ENCODE measurements at regions not wholly inside any gene's neighbourhood (a gene's known extent, or its start where the extent isn't known, plus 50 kb on each side); places are given as distances from the start of the nearest gene placed in this dataset.
"Not testable (repeated sequence)": the region's sequence is repeated elsewhere in the genome, so short reads cannot be mapped to it uniquely, and the experiment has no call there.

DNA sequence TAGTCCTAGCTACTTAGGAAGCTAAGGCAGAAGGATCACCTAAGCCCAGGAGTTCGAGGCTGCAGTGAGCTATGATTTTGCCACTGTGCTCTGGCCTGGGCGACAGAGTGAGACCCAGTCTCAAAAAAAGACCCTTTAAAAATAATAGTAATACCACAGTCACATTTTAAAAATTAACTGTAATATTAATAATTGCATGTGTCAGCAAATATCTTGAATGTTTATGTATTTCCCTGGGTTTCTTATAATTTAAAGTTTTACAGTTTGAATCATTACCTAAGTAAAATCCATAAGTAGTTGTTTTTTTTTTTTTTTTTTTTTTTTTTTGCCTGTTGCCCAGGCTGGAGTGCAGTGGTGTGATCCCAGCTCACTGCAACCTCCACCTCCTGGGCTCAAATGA is 69.2 kb downstream of the LYZL2 start:
- no peak for DNase-seq (ENCODE audit: low read depth)

- no peak for DNase-seq (ENCODE audit: low read depth)
These were observed 70.4 kb downstream of the LYZL2 start for GRCh38 chr10:30559180-30559579.

DNA sequence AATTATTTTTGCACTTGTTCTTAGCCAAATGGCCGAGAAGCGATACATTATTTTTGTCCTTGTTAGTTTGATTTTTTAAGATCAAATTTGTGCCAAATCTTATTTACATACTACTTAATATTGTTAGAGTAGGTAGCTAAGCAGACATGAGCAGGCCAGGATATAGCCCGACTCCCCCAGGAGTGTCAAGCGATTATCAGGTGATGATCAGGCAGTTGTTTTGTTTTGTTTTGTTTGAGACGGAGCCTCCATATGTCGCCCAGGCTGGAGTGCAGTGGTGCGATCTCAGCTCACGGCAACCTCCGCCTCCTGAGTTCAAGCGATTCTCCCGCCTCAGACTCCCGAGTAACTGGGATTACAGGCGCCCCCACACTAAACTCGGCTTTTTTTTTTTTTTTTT is 71.1 kb downstream of the LYZL2 start:
- DNase-seq (ENCODE audit: low read depth): no peak

DNA sequence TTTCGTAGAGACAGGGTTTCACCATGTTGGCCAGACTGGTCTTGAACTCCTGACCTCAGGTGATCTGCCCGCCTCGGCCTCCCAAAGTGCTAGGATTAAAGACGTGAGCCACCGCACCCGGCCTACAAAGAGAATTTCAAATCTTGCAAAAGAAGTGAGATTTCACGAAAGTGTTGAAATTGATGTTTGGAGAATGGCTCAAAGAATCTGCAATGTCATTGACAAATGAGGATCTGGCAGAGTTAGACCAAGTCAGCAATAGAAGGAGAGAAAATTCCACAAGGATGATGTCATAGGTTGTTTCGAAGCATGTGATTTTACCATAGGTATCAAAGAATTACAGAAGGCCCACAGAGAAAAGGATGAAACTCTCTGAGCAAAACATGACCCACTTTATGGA is 71.7 kb downstream of the LYZL2 start:
- DNase-seq (ENCODE audit: low read depth): peak; percentile 65

- DNase-seq (ENCODE audit: low read depth): no peak
These were observed 73.4 kb downstream of the LYZL2 start for GRCh38 chr10:30556189-30556588.

- no peak for DNase-seq (ENCODE audit: low read depth)
These were observed 74.1 kb downstream of the LYZL2 start for GRCh38 chr10:30555465-30555864.

DNA sequence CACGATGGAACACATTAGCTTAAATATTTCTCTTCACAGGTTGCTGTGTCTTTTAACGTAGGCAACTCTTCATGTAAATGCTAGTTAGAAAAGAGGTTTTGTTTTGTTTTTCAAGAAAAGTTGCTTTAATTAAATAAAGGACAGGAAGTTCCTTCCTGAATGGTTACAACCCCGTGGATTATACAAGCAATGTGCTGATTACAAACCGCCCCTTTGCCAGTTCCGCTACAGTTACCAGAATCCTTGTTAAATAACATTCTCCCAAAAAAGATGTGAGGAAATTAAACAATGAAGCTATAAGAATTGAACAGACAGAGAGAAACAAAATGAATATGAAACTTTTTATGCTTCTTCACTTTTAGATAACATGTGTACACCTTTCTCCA is 75.1 kb downstream of the LYZL2 start:
- DNase-seq (ENCODE audit: low read depth): no peak

- DNase-seq (ENCODE audit: low read depth): peak; percentile 19
These were observed 75.7 kb downstream of the LYZL2 start for GRCh38 chr10:30553626-30554439.

DNA sequence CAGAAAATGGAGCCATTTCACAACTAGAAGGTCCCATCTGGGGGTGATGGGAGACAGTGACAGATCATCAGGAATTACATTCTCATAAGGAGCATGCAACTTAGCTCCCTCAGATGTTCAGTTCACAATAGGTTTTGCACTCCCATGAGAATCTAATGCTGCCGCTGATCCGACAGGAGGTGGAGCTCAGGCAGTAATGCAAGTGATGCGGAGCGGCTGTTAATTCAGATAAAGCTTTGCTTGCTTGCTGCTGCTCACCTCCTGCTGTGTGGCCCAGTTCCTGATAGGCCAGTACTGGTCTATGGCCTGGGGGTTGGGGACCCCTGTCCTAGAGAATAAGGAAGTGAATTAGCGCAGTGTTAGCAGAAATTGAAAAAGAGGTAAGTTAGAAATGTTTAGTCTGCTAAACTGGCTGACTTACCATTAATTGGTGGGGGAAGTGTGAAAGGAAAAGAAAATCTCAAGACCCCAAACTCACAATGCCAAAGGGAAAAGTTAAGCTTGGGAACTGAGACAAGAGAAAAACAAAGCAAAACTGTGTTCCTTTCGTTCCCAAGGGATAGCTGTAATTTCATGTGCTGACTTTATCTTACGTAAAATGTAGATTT is 76.4 kb downstream of the LYZL2 start:
- no peak for DNase-seq (ENCODE audit: low read depth)

DNA sequence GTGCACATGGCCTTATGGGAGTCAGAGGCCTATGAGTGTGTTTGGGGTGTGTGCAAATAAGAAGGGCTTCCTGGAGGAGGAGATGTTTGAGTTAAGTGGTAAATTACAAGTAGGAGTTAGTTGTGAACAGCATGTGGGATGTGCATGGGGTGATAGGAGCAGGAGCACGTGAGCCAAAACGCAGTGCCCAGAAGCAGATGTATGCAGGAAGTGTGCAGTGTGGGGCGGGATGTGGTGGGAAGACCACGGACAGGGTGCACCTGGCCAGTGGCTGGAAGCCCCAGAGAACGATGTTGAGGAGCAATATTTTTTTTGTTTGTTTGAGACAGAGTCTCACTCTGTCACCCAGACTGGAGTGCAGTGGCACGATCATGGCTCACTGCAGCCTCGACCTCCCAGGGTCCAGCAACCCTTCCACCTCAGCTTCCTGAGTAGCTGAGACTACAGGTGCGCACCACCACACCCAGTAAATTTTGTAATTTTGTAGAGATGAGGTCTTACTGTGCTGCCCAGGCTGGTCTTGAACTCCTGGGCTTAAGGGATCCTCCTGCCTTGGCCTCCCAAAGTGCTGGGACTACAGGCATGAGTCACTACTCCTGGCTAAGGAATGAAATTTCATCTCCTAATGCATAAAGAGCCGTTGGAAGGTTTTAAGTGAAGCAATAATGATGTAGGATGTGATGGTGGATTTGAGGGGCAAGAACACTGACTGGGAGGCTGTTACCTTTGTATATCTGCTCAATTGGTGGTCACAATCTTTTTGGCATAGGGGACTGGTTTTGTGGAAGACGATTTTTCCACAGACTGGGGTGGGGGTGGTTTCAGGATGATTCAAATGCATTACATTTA is 78.4 kb downstream of the LYZL2 start:
- DNase-seq (ENCODE audit: low read depth): no peak

DNA sequence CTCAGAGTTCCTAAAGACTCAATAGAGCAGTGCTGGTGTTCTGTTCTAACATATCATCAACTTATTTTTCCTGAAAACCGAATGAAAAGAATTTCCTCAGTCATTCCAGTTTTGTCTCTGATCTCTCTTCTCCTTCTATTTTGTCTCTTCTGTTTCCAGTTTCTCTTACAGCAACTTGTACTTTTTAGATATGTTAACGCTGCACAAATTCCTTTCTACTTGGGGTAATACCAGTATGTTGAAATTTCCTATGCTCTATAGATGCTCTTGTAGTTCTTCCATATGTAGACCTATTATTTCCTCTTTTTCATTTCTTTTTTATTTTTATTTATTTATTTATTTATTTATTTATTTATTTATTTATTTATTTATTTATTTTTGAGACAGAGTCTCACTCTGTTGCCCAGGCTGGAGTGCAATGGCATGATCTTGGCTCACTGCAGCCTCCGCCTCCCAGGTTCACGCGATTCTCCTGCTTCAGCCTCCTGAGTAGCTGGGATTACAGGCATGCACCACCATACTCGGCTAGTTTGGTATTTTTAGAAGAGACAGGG is 80.3 kb downstream of the LYZL2 start:
- not testable (repeated sequence) for DNase-seq (ENCODE audit: low read depth)

DNA sequence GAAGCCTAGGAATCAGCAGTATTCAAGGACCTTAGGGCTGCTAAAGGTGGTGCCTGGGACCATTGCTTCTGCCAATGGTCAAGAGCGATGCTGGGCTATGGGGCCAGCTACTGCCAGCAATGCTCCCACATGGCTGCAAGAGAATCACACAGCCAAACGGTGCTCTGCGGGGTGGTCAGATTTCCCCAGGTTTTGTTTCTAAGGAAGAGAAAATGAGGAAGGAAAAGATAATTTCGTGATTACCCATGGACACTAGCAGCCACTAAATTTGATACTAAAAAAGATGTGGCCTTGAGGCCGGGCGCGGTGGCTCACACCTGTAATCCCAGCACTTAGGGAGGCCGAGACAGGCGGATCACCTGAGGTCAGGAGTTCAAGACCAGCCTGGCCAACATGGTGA is 83.0 kb downstream of the LYZL2 start:
- DNase-seq (ENCODE audit: low read depth): no peak

GRCh38 chr10:30542895-30543288 is 86.7 kb downstream of the LYZL2 start:
- DNase-seq (ENCODE audit: low read depth): no peak

GRCh38 chr10:30542001-30542894 is 87.3 kb downstream of the LYZL2 start:
- DNase-seq (ENCODE audit: low read depth): no peak

DNA sequence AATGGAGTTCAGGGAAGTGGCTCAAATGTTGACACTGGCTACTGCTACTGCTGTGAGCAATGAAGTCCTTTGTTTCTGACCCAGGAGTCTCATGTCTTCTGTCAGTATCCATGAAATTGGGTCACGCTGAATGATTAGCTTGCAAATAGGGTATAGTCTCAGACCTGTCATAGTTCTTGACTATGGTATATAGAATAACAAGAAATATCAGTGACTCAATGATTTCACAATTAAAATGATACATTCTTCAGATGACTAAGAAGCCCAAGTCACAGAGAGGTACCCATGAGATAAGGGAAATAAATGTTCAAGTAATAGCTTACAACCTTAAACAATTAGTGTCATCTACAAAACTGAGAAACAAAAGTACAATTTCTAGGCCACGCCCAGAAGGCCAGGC is 89.3 kb downstream of the LYZL2 start:
- DNase-seq (ENCODE audit: low read depth): no peak

DNA sequence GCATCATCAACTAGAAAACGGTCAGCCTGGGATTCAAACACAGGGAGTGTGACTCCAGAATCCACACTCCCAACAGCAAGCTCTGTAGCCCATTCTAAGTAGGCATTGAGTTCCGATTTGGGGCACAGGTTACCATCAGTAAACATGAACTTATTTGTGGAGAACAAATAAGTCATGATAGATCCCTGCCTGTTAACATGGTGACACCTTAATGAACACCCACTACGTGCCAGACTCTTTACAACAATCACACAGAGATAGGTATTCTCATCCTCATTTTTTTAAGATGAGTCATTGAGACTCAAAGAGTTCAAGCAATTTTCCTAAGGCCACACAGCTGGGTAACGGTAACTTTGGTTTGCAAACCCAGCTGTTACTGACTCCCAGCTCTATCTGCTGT is 91.5 kb downstream of the LYZL2 start:
- peak; percentile 19 for DNase-seq (ENCODE audit: low read depth)

DNA sequence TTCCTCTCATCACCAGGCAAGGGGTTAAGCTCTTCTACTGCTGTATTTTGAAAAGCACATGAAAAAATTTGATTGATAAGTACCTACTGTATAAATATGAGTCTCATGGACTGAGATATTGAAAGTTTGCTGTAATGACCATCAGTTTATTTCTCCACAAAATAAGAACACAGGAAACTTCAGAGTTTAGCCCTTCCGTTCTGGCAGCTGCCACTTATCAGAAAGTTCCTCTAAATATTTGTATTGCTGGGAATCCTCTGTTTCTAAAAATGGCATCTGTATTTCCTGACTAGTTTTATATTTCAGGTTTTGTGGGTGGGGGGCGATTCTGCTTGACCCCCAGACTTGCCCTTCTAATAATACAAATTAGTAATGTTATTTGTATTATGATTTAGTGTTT is 92.0 kb downstream of the LYZL2 start:
- no peak for DNase-seq (ENCODE audit: low read depth)

DNA sequence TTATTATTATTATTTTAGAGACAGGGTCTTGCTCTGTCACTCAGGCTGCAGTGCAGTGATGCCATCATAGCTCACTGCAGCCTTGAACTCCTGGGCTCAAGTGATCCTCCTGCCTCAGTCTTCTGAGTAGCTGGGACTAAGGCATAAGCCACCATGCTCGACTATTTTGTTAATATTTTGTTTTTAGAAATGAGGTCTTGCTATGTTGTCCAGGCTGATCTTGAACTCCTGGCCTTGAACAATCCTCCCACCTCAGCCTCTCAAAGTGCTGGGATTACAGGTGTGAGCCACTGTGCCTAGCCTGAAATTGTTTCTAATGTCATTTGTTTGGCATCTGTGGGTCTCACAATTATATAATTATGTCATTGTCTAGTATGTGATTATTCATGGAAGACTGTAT is 92.4 kb downstream of the LYZL2 start:
- not testable (repeated sequence) for DNase-seq (ENCODE audit: low read depth)

DNA sequence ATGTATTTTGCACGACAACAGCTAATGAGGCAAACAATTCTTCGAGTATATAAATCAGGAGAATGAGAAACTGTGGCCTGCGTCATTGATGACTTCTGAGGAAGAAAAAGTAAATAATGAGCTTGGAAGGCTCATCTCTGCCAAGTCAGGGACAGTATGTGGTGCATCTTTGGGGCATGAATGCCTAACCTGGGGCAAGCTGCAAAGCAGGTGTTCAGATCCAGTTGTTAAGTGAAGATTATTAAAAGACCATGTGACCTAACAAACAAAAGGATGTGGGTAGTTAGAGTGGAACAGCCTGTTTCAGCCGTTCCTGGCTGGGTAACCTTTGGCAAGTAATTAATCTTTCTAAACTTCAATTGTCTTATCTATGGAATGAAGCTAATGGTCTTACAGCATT is 93.0 kb downstream of the LYZL2 start:
- DNase-seq (ENCODE audit: low read depth): no peak

- DNase-seq (ENCODE audit: low read depth): no peak
These were observed 93.9 kb downstream of the LYZL2 start for GRCh38 chr10:30535677-30536076.

DNA sequence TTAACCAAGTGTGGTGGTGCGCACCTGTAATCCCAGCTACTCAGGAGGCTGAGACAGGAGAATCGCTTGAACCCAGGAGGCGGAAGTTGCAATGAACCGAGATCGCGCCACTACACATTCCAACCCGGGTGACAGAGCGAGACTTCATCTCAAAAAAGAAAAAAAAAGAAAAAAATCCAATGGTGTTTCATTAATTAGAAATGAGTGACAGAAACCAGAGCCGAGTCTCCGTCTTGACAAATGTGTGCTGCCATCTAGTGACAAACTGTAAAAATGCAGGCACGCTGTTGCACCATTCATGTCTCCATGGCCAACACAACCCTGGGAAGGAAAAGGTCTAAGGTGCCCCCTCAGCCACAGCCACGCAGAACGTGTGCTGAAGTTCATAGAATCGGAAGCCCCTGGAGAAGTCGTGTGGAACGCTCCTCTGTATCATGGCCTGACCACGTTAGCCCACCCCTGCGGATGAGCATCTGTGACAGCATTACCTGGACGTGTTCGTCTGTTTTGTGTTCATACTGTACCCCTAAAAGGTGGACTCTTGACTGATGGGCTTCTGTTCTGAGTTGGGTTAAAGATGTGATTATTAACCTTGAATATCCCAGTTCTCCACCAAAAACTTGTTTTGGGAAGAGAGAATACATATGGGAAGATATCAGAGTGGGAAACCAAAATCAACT is 94.9 kb downstream of the LYZL2 start:
- DNase-seq (ENCODE audit: low read depth): peak; percentile 71

Data from renal cortical epithelial cell (primary cell).